Colon (tissue), 2 donors: ENCODE measurements at regions not wholly inside any gene's neighbourhood (a gene's known extent, or its start where the extent isn't known, plus 50 kb on each side); places are given as distances from the start of the nearest gene placed in this dataset.
"Not testable (repeated sequence)": the region's sequence is repeated elsewhere in the genome, so short reads cannot be mapped to it uniquely, and the experiment has no call there.

Source experiments
- FAIRE-seq: peaks from 2 replicates; lab custom pipeline; 2012; peaks lifted over from hg19 to GRCh38; lab: Jason Lieb, UNC
- donor health status: control.
- donor health status: control.

GRCh38 chr4:148643851-148644250, 201.6 kb upstream of the NR3C2 start:
- FAIRE-seq: no peak

DNA sequence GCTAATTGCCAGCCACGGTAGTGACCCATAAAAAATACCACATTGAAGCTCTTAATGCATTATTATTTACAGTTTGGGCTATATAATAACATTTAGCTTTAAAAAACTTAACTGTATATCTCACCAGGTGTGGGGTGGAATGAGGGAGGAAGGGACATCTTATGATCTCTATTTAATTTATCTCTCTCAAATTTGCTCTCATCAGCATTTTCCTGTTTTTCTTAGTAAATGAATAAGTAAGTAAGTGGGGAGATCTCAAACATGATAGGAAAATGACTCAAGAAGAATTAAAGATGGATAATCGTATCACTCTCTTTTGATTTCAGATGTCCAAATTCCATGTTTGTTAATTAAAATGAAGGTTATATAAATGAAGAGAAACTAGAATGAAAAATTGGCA, 200.7 kb upstream of the NR3C2 start:
- no peak for FAIRE-seq

GRCh38 chr4:148638079-148638478, 195.9 kb upstream of the NR3C2 start:
- not testable (repeated sequence) for FAIRE-seq

DNA sequence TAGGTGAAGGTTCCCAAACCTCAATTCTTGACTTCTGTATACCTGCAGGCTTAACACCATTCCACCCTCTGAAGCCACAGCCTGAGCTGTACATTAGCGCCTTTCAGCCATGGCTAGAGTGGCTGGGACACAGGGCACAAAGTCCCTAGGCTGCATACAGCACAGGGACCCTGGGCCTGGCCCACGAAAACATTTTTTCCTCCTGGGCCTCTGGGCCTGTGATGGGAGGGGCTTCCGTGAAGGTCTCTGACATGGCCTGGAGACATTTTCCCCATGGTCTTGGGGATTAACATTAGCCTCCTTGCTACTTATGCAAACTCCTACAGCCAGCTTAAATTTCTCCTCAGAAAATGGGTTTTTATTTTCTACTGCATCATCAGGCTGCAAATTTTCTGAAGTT, 195.2 kb upstream of the NR3C2 start:
- not testable (repeated sequence) for FAIRE-seq

DNA sequence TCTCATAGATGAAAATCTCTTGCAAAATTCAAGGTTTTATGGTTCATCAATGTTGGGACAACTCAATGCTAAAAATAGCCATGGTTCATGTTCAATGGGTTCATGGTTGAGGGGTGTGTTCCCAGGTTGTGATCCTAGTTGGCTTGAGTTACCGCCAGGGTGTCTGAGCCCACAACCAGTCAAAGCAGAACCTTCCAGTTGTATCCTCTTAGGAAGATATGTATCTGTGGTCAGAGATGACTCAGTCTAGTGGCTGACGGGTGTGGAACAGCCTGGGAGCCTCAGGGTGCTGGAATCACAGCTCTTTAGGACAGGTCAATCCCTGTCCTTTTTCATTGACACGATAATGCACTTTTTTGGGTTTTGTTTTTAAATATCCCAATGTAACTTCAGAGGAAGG, 192.3 kb upstream of the NR3C2 start:
- no peak for FAIRE-seq

GRCh38 chr4:148633720-148634119, 191.5 kb upstream of the NR3C2 start:
- no peak for FAIRE-seq

DNA sequence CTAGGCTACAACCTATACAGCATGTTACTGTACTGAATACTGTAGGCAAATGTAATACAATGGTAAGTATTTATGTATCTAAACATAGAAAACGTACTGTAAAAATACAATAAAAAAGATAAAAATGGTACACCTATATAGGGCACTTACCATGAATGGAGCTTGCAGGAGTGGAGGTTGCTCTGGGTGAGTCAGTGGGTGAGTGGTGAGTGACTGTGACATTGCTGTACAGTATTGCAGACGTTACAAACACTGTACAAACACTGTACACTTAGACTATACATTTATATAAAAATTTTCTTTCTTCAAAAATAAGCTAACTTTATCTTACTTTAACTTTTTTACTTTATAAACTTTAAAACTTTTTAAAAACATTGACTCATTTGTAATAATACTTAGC, 190.3 kb upstream of the NR3C2 start:
- no peak for FAIRE-seq

- FAIRE-seq: no peak
These were observed 187.8 kb upstream of the NR3C2 start for GRCh38 chr4:148630051-148630450.

GRCh38 chr4:148618856-148619255, 176.6 kb upstream of the NR3C2 start:
- FAIRE-seq: no peak

- no peak for FAIRE-seq
These were observed 166.8 kb upstream of the NR3C2 start for GRCh38 chr4:148608968-148609367.

DNA sequence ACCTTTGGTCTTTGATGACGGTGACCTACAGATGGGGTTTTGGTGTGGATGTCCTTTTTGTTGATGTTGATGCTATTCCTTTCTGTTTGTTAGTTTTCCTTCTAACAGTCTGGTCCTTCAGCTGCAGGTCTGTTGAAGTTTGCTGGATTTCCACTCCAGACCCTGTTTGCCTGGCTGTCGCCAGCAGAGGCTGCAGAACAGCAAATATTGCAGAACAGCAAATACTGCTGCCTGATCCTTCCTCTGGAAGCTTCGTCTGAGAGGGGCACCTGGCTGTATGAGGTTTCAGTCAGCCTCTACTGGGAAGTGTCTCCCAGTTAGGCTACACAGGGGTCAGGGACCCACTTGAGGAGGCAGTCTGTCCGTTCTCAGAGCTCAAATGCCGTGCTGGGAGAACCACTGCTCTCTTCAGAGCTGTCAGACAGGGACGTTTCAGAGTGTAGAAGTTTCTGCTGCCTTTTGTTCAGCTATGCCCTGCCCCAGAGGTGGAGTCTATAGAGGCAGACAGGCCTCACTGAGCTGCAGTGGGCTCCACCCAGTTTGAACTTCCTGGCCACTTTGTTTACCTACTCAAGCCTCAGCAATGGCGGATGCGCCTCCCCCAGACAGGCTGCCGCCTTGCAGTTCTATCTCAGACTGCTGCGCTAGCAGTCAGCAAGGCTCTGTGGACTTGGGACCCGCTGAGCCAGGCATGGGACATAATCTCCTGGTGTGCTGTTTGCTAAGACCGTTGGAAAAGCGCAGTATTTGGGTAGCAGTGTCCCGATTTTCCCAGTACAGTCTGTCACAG, 156.4 kb upstream of the NR3C2 start:
- not testable (repeated sequence) for FAIRE-seq

GRCh38 chr4:148589182-148589581, 147.0 kb upstream of the NR3C2 start:
- FAIRE-seq: no peak

- no peak for FAIRE-seq
These were observed 133.4 kb upstream of the NR3C2 start for GRCh38 chr4:148575577-148575976.

DNA sequence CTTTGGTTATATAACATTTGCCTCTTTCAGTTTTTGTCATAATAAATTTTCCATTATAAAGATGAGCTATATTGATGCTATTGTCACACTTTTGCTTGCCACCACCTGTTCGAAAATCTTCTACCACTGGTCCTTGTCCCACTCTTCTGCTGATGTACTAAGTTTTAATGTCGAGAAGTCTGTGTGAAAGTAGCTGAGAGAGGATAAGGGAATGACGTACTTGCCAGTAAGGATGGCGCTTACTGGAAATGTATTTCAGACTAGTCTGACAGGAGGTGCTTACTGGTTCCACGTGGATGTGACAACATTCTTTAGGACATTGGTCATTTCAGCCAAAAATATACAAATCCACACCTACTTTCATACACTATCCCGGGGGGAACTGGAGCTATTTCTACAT, 132.7 kb upstream of the NR3C2 start:
- FAIRE-seq: no peak

DNA sequence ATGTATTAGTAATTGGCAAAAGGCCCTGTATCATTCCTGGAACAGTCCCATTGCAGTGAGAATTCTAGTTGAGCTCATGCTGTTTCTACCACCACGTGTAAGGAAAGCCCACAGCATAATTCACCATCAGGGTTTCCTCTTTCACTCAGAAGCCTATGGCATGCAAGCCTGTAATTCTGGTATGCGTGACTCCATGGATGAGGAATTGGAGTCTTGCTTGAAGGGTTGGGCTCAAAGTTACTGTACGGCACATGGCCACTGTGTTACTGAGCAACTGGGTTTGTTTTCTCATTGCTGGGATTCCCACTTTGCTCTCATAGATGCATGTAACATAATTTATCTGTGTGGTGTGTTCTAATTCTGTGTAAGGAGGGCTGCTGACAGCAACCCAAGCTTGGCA, 132.3 kb upstream of the NR3C2 start:
- FAIRE-seq: no peak

DNA sequence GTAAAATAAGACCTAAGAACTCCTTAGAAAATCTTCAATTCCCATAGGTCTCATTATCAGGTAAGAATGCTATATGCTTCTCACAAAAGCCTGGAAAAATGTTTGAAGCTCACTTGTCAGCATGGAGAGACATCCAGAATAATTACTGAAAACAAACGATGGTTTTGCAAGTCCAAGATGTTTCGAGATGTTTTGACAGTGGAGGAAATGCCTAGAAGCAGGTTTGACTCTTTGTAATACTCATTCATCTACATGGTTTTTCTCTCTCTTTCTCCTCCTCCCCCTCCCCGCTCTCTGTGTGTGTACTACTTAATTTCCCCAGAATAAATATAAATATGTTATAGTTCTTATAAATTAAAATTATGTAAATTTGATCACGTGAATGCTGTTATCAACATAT, 131.9 kb upstream of the NR3C2 start:
- no peak for FAIRE-seq

GRCh38 chr4:148573296-148573695, 131.1 kb upstream of the NR3C2 start:
- FAIRE-seq: no peak

GRCh38 chr4:148565801-148566200, 123.6 kb upstream of the NR3C2 start:
- FAIRE-seq: no peak

DNA sequence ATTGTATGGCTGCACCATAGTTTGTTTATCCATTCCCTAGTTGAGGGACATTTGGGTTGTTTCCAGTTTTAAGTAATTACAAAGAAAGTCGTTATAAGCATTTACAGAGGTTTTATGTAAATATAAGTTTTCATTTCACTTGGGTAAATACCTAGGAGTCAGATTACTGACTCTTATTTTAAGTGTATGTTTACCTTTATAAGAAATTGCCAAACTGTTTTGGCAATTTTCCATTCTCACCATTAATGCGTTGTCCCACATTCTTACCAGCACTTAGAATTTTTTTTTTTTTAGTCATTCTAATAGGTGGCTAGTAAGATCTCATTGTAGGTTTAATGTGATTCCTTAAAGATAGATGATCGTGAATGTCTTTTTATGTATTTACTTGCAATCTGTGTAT, 121.5 kb upstream of the NR3C2 start:
- no peak for FAIRE-seq

GRCh38 chr4:148561467-148561866, 119.3 kb upstream of the NR3C2 start:
- no peak for FAIRE-seq

DNA sequence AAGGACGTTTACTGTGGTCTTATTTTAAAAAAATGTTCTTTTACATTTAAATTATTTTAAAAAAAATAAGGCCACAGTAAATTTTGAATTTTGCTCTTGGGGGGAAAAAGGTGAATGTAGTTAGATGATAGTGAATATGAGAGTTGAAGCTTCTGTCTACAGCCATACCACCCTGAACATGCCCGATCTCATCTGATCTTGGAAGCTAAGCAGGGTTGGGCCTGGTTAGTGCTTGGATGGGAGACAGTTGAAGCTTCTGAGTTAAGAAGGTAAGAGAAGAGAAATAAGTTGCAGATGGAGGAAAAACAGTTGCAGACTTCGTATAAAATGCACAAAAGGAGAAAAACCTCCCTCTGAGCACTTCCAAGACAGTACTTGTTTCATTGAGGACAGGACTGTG, 115.6 kb upstream of the NR3C2 start:
- FAIRE-seq: no peak

DNA sequence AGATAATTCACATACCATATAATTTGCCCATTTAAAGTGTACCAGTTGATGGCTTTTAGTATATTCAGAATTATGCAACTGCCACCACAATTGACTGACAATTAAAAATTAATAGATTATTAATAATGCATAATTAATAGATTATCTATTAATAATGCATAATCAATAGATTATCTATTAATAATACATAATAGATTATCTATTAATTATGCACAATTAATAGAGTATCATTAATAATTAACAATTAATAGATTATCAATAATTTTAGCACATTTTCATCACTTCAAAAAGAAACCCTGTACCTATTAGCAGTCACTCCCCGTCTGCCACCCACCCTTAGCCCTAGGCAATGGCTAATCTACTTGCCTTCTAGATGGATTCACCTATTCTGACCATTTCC, 108.6 kb upstream of the NR3C2 start:
- FAIRE-seq: no peak

- no peak for FAIRE-seq
These were observed 100.9 kb upstream of the NR3C2 start for GRCh38 chr4:148542922-148543623.
